Keratinocyte (primary cell): ENCODE measurements at regions not wholly inside any gene's neighbourhood (a gene's known extent, or its start where the extent isn't known, plus 50 kb on each side); places are given as distances from the start of the nearest gene placed in this dataset.

Source experiments
- EZH2 ChIP-seq: IDR thresholded peaks from one replicate; pipeline ENCODE4 v1.6.1; 2012; ENCODE audit warnings: inconsistent platforms, mild to moderate bottlenecking, low read length, moderate library complexity
- TF ChIP-seq, protein P1 (sequence below), 3 experiments: IDR thresholded peaks in 1 of 3; conservative IDR thresholded peaks in 1 of 3; optimal IDR thresholded peaks in 1 of 3; 2 replicates in 2 of 3; 3 replicates in 1 of 3; pipeline versions ENCODE3 to v1.5.1; 2011; ENCODE audit warnings: low read length in 3 of 3, mild to moderate bottlenecking in 3 of 3, moderate library complexity in 2 of 3, control low read depth in 1 of 3, inconsistent platforms in 1 of 3; ENCODE audit not compliant: insufficient read depth in 2 of 3; ENCODE audit errors: extremely low read depth in 1 of 3

- TF ChIP-seq, protein P1, sequence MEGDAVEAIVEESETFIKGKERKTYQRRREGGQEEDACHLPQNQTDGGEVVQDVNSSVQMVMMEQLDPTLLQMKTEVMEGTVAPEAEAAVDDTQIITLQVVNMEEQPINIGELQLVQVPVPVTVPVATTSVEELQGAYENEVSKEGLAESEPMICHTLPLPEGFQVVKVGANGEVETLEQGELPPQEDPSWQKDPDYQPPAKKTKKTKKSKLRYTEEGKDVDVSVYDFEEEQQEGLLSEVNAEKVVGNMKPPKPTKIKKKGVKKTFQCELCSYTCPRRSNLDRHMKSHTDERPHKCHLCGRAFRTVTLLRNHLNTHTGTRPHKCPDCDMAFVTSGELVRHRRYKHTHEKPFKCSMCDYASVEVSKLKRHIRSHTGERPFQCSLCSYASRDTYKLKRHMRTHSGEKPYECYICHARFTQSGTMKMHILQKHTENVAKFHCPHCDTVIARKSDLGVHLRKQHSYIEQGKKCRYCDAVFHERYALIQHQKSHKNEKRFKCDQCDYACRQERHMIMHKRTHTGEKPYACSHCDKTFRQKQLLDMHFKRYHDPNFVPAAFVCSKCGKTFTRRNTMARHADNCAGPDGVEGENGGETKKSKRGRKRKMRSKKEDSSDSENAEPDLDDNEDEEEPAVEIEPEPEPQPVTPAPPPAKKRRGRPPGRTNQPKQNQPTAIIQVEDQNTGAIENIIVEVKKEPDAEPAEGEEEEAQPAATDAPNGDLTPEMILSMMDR (optimal IDR thresholded peaks at IDR 0.05 in 1 of 3, IDR thresholded peaks at IDR 0.05 in 1 of 3, conservative IDR thresholded peaks at IDR 0.05 in 1 of 3; ENCODE audit: extremely low read depth in 1 of 3, insufficient read depth in 2 of 3, low read length in 3 of 3), result no peak
- no peak for TF ChIP-seq EZH2
These were observed 264.7 kb upstream of the AGA start for GRCh38 chr4:177706916-177707315.
